Astrocyte of the cerebellum (primary cell): ENCODE measurements at regions not wholly inside any gene's neighbourhood (a gene's known extent, or its start where the extent isn't known, plus 50 kb on each side); places are given as distances from the start of the nearest gene placed in this dataset.

Experiments used
- DNase-seq: peaks from one replicate; pipeline ENCODE4 v3.0.0-alpha.2; 2011; ENCODE audit warnings: low read depth
- H3K4me3 ChIP-seq: 2 replicates; pipeline ENCODE4 v1.5.1; 2011; ENCODE audit warnings: mild to moderate bottlenecking, low read depth, low read length, moderate library complexity
- CTCF ChIP-seq: IDR thresholded peaks from 2 replicates; pipeline ENCODE4 v1.5.1; 2012; ENCODE audit warnings: low read length, low read depth, moderate library complexity, mild to moderate bottlenecking; ENCODE audit errors: missing control alignments
- in situ Hi-C: cut with HindIII; loops from 2 replicates; pipeline ENCODE4 v1.10.0; 2017; ENCODE audit warnings: low sequenced_read_pairs

GRCh38 chr2:60246583-60246982 lies 306.9 kb downstream of the BCL11A start:
- H3K4me3 ChIP-seq = no peak overlapping the region
- DNase-seq = no peak
- no peak for TF ChIP-seq CTCF
- in situ Hi-C loops = no loop called here

- in situ Hi-C loops = no loop called here
- TF ChIP-seq CTCF = no peak
- DNase-seq = no peak
- H3K4me3 ChIP-seq = no peak overlapping the region
Measured at GRCh38 chr2:60234274-60234986, 319.0 kb downstream of the BCL11A start.

- in situ Hi-C loops = no loop called here
- no peak for TF ChIP-seq CTCF
- H3K4me3 ChIP-seq = no peak overlapping the region
- DNase-seq = no peak
Measured at GRCh38 chr2:60230596-60230995, 322.9 kb downstream of the BCL11A start.

GRCh38 chr2:60230037-60230436 lies 323.4 kb downstream of the BCL11A start:
- no peak for TF ChIP-seq CTCF
- in situ Hi-C loops = no loop called here
- DNase-seq = no peak
- no peak overlapping the region for H3K4me3 ChIP-seq

GRCh38 chr2:60226943-60227342 lies 326.5 kb downstream of the BCL11A start:
- TF ChIP-seq CTCF = no peak
- no peak for DNase-seq
- no peak overlapping the region for H3K4me3 ChIP-seq
- in situ Hi-C loops = no loop called here

GRCh38 chr2:60226191-60226590 lies 327.3 kb downstream of the BCL11A start:
- no peak overlapping the region for H3K4me3 ChIP-seq
- in situ Hi-C loops = no loop called here
- no peak for TF ChIP-seq CTCF
- DNase-seq = no peak

- in situ Hi-C loops = no loop called here
- DNase-seq = no peak
- TF ChIP-seq CTCF = no peak
- no peak overlapping the region for H3K4me3 ChIP-seq
Measured at GRCh38 chr2:60223859-60224258, 329.6 kb downstream of the BCL11A start.
